Smooth muscle cell (in vitro differentiated cells): ENCODE measurements at regions not wholly inside any gene's neighbourhood (a gene's known extent, or its start where the extent isn't known, plus 50 kb on each side); places are given as distances from the start of the nearest gene placed in this dataset.
"Not testable (repeated sequence)": the region's sequence is repeated elsewhere in the genome, so short reads cannot be mapped to it uniquely, and the experiment has no call there.

Experiments used
- DNase-seq: peaks from one replicate; lab custom pipeline; 2025; ENCODE audit not compliant: unreplicated experiment; lab: John Stamatoyannopoulos, UW
- H2AFZ ChIP-seq: fragments of 200-600 bp; sonication (generic); 2 replicates; pipeline ENCODE4 v1.6.0; 2016; ENCODE audit warnings: antibody characterized with exemption, low read depth, mild to moderate bottlenecking
- H3F3A ChIP-seq: fragments of 200-600 bp; sonication (generic); 2 replicates; pipeline ENCODE4 v1.6.0; 2017; ENCODE audit warnings: antibody characterized with exemption, low read depth
- H3K27ac ChIP-seq: fragments of 200-600 bp; sonication (generic); 2 replicates; pipeline ENCODE4 v1.5.1; 2016; ENCODE audit warnings: low read depth, mild to moderate bottlenecking
- H3K27me3 ChIP-seq: fragments of 200-600 bp; sonication (generic); 2 replicates; pipeline ENCODE4 v1.6.1; 2016; ENCODE audit warnings: low read depth, mild to moderate bottlenecking
- H3K36me3 ChIP-seq: fragments of 200-600 bp; sonication (generic); 2 replicates; pipeline ENCODE4 v1.5.1; 2016; ENCODE audit warnings: low read depth
- H3K4me1 ChIP-seq: fragments of 200-600 bp; sonication (generic); 2 replicates; pipeline ENCODE4 v1.5.1; 2016; ENCODE audit warnings: low read depth
- H3K4me2 ChIP-seq: fragments of 200-600 bp; sonication (generic); 2 replicates; pipeline ENCODE4 v1.6.0; 2016; ENCODE audit warnings: mild to moderate bottlenecking
- H3K4me3 ChIP-seq: fragments of 200-600 bp; sonication (generic); 2 replicates; pipeline ENCODE4 v1.5.1; 2016; ENCODE audit warnings: mild to moderate bottlenecking
- H3K79me2 ChIP-seq: fragments of 200-600 bp; sonication (generic); 2 replicates; pipeline ENCODE4 v1.6.0; 2016; ENCODE audit warnings: low read depth, mild to moderate bottlenecking
- H3K9ac ChIP-seq: fragments of 200-600 bp; sonication (generic); 2 replicates; pipeline ENCODE4 v1.6.0; 2016; ENCODE audit warnings: low read depth
- H3K9me3 ChIP-seq: fragments of 200-600 bp; sonication (generic); replicated peaks from 2 replicates; pipeline ENCODE4 v1.5.1; 2016; ENCODE audit warnings: low read depth
- H4K20me1 ChIP-seq: fragments of 200-600 bp; sonication (generic); 2 replicates; pipeline ENCODE4 v1.6.0; 2016; ENCODE audit warnings: low read depth
- WGBS: methylation state at CpG from one replicate; pipeline ENCODE4 v1.1.7; 2016; ENCODE audit warnings: low lambda C conversion rate; 5-methylcytosine and 5-hydroxymethylcytosine counted together
- TF ChIP-seq, protein P1 (sequence below): fragments of 200-600 bp; sonication (generic); IDR thresholded peaks from 2 replicates; pipeline ENCODE4 v1.5.1; 2017; ENCODE audit warnings: borderline replicate concordance, mild to moderate bottlenecking, antibody characterized with exemption; ENCODE audit not compliant: insufficient read depth, poor library complexity, severe bottlenecking

DNA sequence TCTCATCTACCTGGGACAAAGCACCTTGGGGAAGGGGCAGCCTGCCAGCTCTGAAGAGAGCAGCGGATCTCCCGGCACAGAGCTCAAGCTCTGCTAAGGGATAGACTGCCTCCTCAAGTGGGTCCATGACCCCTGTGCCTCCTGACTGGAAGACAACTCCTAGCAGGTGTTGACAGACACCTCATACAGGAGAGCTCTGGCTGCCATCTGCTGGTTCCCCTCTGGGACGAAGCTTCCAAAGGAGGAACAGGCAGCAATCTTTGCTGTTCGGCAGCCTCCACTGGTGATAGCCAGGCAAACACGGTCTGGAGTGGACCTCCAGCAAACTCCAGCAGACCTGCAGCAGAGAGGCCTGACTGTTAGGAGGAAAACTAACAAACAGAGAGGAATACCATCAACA lies 549.9 kb upstream of the LRATD1 start:
- H3K4me3 ChIP-seq, result no peak overlapping the region
- no peaks in the 10 kb centered on the region for H4K20me1 ChIP-seq
- no peaks in the 10 kb centered on the region for H3F3A ChIP-seq
- H3K27me3 ChIP-seq, result no peaks in the 10 kb centered on the region
- 91% methylated on average over 5 of the region's 5 CpGs for WGBS
- H3K4me1 ChIP-seq, result no peaks in the 10 kb centered on the region
- no peak overlapping the region for H3K4me2 ChIP-seq
- H3K9me3 ChIP-seq, result no peaks in the 10 kb centered on the region
- H3K27ac ChIP-seq, result no peak overlapping the region
- no peaks in the 10 kb centered on the region for H3K79me2 ChIP-seq
- H3K36me3 ChIP-seq, result no peaks in the 10 kb centered on the region
- H3K9ac ChIP-seq, result no peak overlapping the region
- DNase-seq, result no peak
- H2AFZ ChIP-seq, result no peak overlapping the region
- TF ChIP-seq, protein P1, sequence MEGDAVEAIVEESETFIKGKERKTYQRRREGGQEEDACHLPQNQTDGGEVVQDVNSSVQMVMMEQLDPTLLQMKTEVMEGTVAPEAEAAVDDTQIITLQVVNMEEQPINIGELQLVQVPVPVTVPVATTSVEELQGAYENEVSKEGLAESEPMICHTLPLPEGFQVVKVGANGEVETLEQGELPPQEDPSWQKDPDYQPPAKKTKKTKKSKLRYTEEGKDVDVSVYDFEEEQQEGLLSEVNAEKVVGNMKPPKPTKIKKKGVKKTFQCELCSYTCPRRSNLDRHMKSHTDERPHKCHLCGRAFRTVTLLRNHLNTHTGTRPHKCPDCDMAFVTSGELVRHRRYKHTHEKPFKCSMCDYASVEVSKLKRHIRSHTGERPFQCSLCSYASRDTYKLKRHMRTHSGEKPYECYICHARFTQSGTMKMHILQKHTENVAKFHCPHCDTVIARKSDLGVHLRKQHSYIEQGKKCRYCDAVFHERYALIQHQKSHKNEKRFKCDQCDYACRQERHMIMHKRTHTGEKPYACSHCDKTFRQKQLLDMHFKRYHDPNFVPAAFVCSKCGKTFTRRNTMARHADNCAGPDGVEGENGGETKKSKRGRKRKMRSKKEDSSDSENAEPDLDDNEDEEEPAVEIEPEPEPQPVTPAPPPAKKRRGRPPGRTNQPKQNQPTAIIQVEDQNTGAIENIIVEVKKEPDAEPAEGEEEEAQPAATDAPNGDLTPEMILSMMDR, result no peak

DNA sequence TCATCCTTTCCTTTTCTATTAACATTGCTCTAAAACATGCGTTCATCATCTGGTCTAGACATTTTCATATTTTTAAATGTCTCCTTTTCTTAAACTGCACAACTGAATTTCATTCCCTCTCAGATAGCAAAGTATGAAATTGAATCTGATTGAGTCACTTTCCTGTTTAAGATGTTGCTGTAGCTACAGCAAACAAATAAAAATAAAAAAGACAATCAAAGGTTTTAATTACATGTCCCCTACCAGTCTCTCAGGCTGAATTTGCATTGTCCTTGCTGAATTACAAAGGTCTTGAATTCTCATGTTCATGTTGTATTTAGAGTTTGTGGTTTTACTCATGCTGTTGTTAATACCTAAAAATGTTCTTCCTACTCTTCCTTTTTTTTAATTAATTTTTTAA lies 537.9 kb upstream of the LRATD1 start:
- TF ChIP-seq, protein P1, result no peak
- Histone ChIP-seq H3K4me1 (no peaks in the 10 kb centered on the region), H3K27me3 (no peaks in the 10 kb centered on the region), H4K20me1 (no peaks in the 10 kb centered on the region), H3F3A (no peaks in the 10 kb centered on the region), H3K9me3 (no peaks in the 10 kb centered on the region), H3K79me2 (no peaks in the 10 kb centered on the region), H3K9ac (no peak overlapping the region), H3K4me3 (no peak overlapping the region), H3K27ac (no peak overlapping the region), H2AFZ (no peak overlapping the region), H3K4me2 (no peak overlapping the region), H3K36me3 (no peaks in the 10 kb centered on the region)
- 88% methylated on average over 1 of the region's 1 CpG for WGBS
- no peak for DNase-seq

DNA sequence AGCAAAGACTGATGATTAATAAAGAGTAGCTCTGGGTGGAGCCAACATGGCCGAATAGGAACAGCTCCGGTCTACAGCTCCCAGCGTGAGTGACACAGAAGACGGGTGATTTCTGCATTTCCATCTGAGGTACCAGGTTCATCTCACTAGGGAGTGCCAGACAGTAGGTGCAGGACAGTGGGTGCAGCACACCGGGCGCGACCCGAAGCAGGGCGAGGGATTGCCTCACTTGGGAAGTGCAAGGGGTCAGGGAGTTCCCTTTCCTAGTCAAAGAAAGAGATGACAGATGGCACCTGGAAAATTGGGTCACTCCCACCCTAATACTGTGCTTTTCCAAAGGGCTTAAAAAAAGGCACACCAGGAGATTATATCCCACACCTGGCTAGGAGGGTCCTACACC lies 533.4 kb upstream of the LRATD1 start:
- not testable (repeated sequence) for H3K9ac ChIP-seq, H3K4me1 ChIP-seq, H3K27me3 ChIP-seq, H4K20me1 ChIP-seq, H3K79me2 ChIP-seq, H3K36me3 ChIP-seq, H3F3A ChIP-seq, DNase-seq, H2AFZ ChIP-seq, H3K4me2 ChIP-seq, H3K4me3 ChIP-seq, H3K9me3 ChIP-seq, H3K27ac ChIP-seq
- 83% methylated on average over 9 of the region's 9 CpGs for WGBS

DNA sequence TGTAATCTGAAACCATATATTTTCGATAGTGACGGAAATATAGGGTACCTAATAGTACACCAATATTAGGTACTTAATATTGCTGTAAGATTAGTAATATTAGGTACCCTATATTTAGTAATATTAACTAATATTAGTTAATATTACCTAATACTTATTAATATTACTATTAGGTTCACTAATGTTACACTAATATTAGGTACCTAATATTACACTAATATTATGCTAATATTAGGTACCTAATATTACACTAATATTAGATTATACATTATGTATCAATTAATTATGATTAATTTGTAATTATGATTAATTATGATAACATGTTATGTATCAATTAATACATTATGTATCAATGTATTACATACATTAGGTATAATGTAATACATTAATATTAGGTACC lies 518.2 kb upstream of the LRATD1 start:
- Histone ChIP-seq H3K4me2 (no peak overlapping the region), H3K36me3 (no peaks in the 10 kb centered on the region), H3K9ac (no peak overlapping the region), H3K27me3 (no peaks in the 10 kb centered on the region), H2AFZ (no peak overlapping the region), H3K27ac (no peak overlapping the region), H4K20me1 (no peaks in the 10 kb centered on the region), H3F3A (no peaks in the 10 kb centered on the region), H3K4me1 (no peaks in the 10 kb centered on the region), H3K9me3 (no peaks in the 10 kb centered on the region), H3K79me2 (no peaks in the 10 kb centered on the region), H3K4me3 (no peak overlapping the region)
- 36% methylated on average over 2 of the region's 2 CpGs for WGBS
- TF ChIP-seq, protein P1, result no peak
- no peak for DNase-seq
